ENCODE measurements at regions not wholly inside any gene's neighbourhood (a gene's known extent, or its start where the extent isn't known, plus 50 kb on each side); places are given as distances from the start of the nearest gene placed in this dataset.
"Not testable (repeated sequence)": the region's sequence is repeated elsewhere in the genome, so short reads cannot be mapped to it uniquely, and the experiment has no call there.

GRCh38 chr2:138090330-138090729 lies 126.1 kb downstream of the HNMT start:
- Histone ChIP-seq H3K4me1 (replicated peaks) (peaks cover 23% of the 10 kb centered on the region), H3K27me3 (replicated peaks) (no peaks in the 10 kb centered on the region), H3K9me3 (replicated peaks) (no peaks in the 10 kb centered on the region), H3K36me3 (no peaks in the 10 kb centered on the region), H3K27ac (no peak overlapping the region), H3K4me3 (no peak overlapping the region)
- peak in 1 of 2 experiments; percentile 49 for DNase-seq (ENCODE audit: low read depth in 1 of 2, low spot score in 2 of 2)

GRCh38 chr2:138093455-138093854 lies 129.2 kb downstream of the HNMT start:
- Histone ChIP-seq H3K4me3 (no peak overlapping the region), H3K9me3 (replicated peaks) (no peaks in the 10 kb centered on the region), H3K4me1 (replicated peaks) (no peaks in the 10 kb centered on the region), H3K27me3 (replicated peaks) (no peaks in the 10 kb centered on the region), H3K27ac (no peak overlapping the region), H3K36me3 (no peaks in the 10 kb centered on the region)
- no peak for DNase-seq (ENCODE audit: low read depth in 1 of 2, low spot score in 2 of 2)

- no peaks in the 10 kb centered on the region for H3K9me3 ChIP-seq (replicated peaks)
- no peaks in the 10 kb centered on the region for H3K36me3 ChIP-seq
- DNase-seq (ENCODE audit: low read depth in 1 of 2, low spot score in 2 of 2) = no peak
- no peak overlapping the region for H3K27ac ChIP-seq
- no peaks in the 10 kb centered on the region for H3K4me1 ChIP-seq (replicated peaks)
- H3K27me3 ChIP-seq (replicated peaks) = no peaks in the 10 kb centered on the region
- no peak overlapping the region for H3K4me3 ChIP-seq
Measured at GRCh38 chr2:138094031-138094430, 129.8 kb downstream of the HNMT start.

GRCh38 chr2:138095336-138095735 lies 131.1 kb downstream of the HNMT start:
- Histone ChIP-seq H3K27ac (no peak overlapping the region), H3K36me3 (no peaks in the 10 kb centered on the region), H3K4me3 (no peak overlapping the region), H3K27me3 (replicated peaks) (no peaks in the 10 kb centered on the region), H3K9me3 (replicated peaks) (no peaks in the 10 kb centered on the region), H3K4me1 (replicated peaks) (no peaks in the 10 kb centered on the region)
- DNase-seq (ENCODE audit: low read depth in 1 of 2, low spot score in 2 of 2) = no peak

GRCh38 chr2:138099288-138099687 lies 135.0 kb downstream of the HNMT start:
- not testable (repeated sequence) for H3K27me3 ChIP-seq (replicated peaks); H3K9me3 ChIP-seq (replicated peaks); H3K27ac ChIP-seq; H3K36me3 ChIP-seq; DNase-seq (ENCODE audit: low read depth in 1 of 2, low spot score in 2 of 2); H3K4me1 ChIP-seq (replicated peaks); H3K4me3 ChIP-seq

- Histone ChIP-seq H3K27me3 (replicated peaks) (no peaks in the 10 kb centered on the region), H3K27ac (no peak overlapping the region), H3K9me3 (replicated peaks) (no peaks in the 10 kb centered on the region), H3K4me3 (no peak overlapping the region), H3K36me3 (no peaks in the 10 kb centered on the region), H3K4me1 (replicated peaks) (no peaks in the 10 kb centered on the region)
- no peak for DNase-seq (ENCODE audit: low read depth in 1 of 2, low spot score in 2 of 2)
Measured at GRCh38 chr2:138101718-138102117, 137.4 kb downstream of the HNMT start.

GRCh38 chr2:138102664-138103063 lies 138.4 kb downstream of the HNMT start:
- Histone ChIP-seq H3K27ac (no peak overlapping the region), H3K4me3 (no peak overlapping the region), H3K27me3 (replicated peaks) (no peaks in the 10 kb centered on the region), H3K4me1 (replicated peaks) (0 out of 2 replicates have a peak, but pooled peaks cover 2% of the 10 kb centered on the region), H3K9me3 (replicated peaks) (no peaks in the 10 kb centered on the region), H3K36me3 (no peaks in the 10 kb centered on the region)
- DNase-seq (ENCODE audit: low read depth in 1 of 2, low spot score in 2 of 2) = no peak

GRCh38 chr2:138103156-138103555 lies 138.9 kb downstream of the HNMT start:
- no peak overlapping the region for H3K4me3 ChIP-seq
- DNase-seq (ENCODE audit: low read depth in 1 of 2, low spot score in 2 of 2) = no peak
- no peaks in the 10 kb centered on the region for H3K27me3 ChIP-seq (replicated peaks)
- no peaks in the 10 kb centered on the region for H3K36me3 ChIP-seq
- no peaks in the 10 kb centered on the region for H3K9me3 ChIP-seq (replicated peaks)
- H3K4me1 ChIP-seq (replicated peaks) = 0 out of 2 replicates have a peak, but pooled peaks cover 2% of the 10 kb centered on the region
- no peak overlapping the region for H3K27ac ChIP-seq

GRCh38 chr2:138104071-138104470 lies 139.8 kb downstream of the HNMT start:
- no peaks in the 10 kb centered on the region for H3K27me3 ChIP-seq (replicated peaks)
- no peak for DNase-seq (ENCODE audit: low read depth in 1 of 2, low spot score in 2 of 2)
- 0 out of 2 replicates have a peak, but pooled peaks cover 2% of the 10 kb centered on the region for H3K4me1 ChIP-seq (replicated peaks)
- H3K9me3 ChIP-seq (replicated peaks) = no peaks in the 10 kb centered on the region
- no peaks in the 10 kb centered on the region for H3K36me3 ChIP-seq
- no peak overlapping the region for H3K27ac ChIP-seq
- H3K4me3 ChIP-seq = no peak overlapping the region

GRCh38 chr2:138105358-138105757 lies 141.1 kb downstream of the HNMT start:
- no peaks in the 10 kb centered on the region for H3K9me3 ChIP-seq (replicated peaks)
- no peaks in the 10 kb centered on the region for H3K27me3 ChIP-seq (replicated peaks)
- DNase-seq (ENCODE audit: low read depth in 1 of 2, low spot score in 2 of 2) = no peak
- no peak overlapping the region for H3K4me3 ChIP-seq
- H3K27ac ChIP-seq = no peak overlapping the region
- 0 out of 2 replicates have a peak, but pooled peaks cover 2% of the 10 kb centered on the region for H3K4me1 ChIP-seq (replicated peaks)
- no peaks in the 10 kb centered on the region for H3K36me3 ChIP-seq

GRCh38 chr2:138106606-138107005 lies 142.3 kb downstream of the HNMT start:
- no peak overlapping the region for H3K4me3 ChIP-seq
- no peaks in the 10 kb centered on the region for H3K36me3 ChIP-seq
- no peak for DNase-seq (ENCODE audit: low read depth in 1 of 2, low spot score in 2 of 2)
- H3K27me3 ChIP-seq (replicated peaks) = no peaks in the 10 kb centered on the region
- H3K9me3 ChIP-seq (replicated peaks) = no peaks in the 10 kb centered on the region
- 0 out of 2 replicates have a peak, but pooled peaks cover 2% of the 10 kb centered on the region for H3K4me1 ChIP-seq (replicated peaks)
- no peak overlapping the region for H3K27ac ChIP-seq

GRCh38 chr2:138107288-138107687 lies 143.0 kb downstream of the HNMT start:
- peak in 1 of 2 experiments; percentile 33 for DNase-seq (ENCODE audit: low read depth in 1 of 2, low spot score in 2 of 2)
- 0 out of 2 replicates have a peak, but pooled peaks cover 2% of the 10 kb centered on the region for H3K4me1 ChIP-seq (replicated peaks)
- H3K36me3 ChIP-seq = no peaks in the 10 kb centered on the region
- no peak overlapping the region for H3K27ac ChIP-seq
- H3K4me3 ChIP-seq = no peak overlapping the region
- H3K27me3 ChIP-seq (replicated peaks) = no peaks in the 10 kb centered on the region
- no peaks in the 10 kb centered on the region for H3K9me3 ChIP-seq (replicated peaks)

- H3K27me3 ChIP-seq (replicated peaks) = no peaks in the 10 kb centered on the region
- H3K4me1 ChIP-seq (replicated peaks) = peaks cover 10% of the 10 kb centered on the region; the same call in 1 of the 2 replicates
- no peak overlapping the region for H3K4me3 ChIP-seq
- no peaks in the 10 kb centered on the region; the same call in 1 of the 2 replicates for H3K9me3 ChIP-seq (replicated peaks)
- no peaks in the 10 kb centered on the region for H3K36me3 ChIP-seq
- H3K27ac ChIP-seq = no peak overlapping the region
- no peak for DNase-seq (ENCODE audit: low read depth in 1 of 2, low spot score in 2 of 2)
Measured at GRCh38 chr2:138110453-138111083, 146.3 kb downstream of the HNMT start.

- Histone ChIP-seq H3K4me3 (no peak overlapping the region), H3K9me3 (replicated peaks) (no peaks in the 10 kb centered on the region; the same call in 1 of the 2 replicates), H3K4me1 (replicated peaks) (peaks cover 7% of the 10 kb centered on the region; the same call in 1 of the 2 replicates), H3K36me3 (no peaks in the 10 kb centered on the region), H3K27me3 (replicated peaks) (no peaks in the 10 kb centered on the region), H3K27ac (no peak overlapping the region)
- no peak for DNase-seq (ENCODE audit: low read depth in 1 of 2, low spot score in 2 of 2)
Measured at GRCh38 chr2:138112536-138112935, 148.3 kb downstream of the HNMT start.
